CD14-positive monocyte (primary cell): ENCODE measurements at regions not wholly inside any gene's neighbourhood (a gene's known extent, or its start where the extent isn't known, plus 50 kb on each side); places are given as distances from the start of the nearest gene placed in this dataset.
A peak's percentile ranks its signal among the peaks of the same experiment; 100 is the strongest.

Experiments
- DNase-seq, 3 donors: peaks; one replicate each; pipeline ENCODE4 v3.0.0-alpha.2; 2011 to 2022
- H2AFZ ChIP-seq: 2 replicates; pipeline ENCODE4 v1.6.0; 2012; ENCODE audit warnings: mild to moderate bottlenecking, low read depth, low read length, inconsistent platforms; ENCODE audit not compliant: insufficient read depth, poor library complexity, severe bottlenecking
- H3K27ac ChIP-seq, 2 donors: 1 replicate in 1 of 2; 2 replicates in 1 of 2; pipeline ENCODE4 v1.5.1; 2012 to 2013; ENCODE audit warnings: low read length in 2 of 2, control low read depth in 1 of 2, inconsistent platforms in 1 of 2, low read depth in 1 of 2, mild to moderate bottlenecking in 1 of 2
- H3K27me3 ChIP-seq, 2 donors: one replicate each; pipeline versions ENCODE4 v1.6.0 to v1.6.1; 2011 to 2013; ENCODE audit warnings: low read length in 2 of 2; ENCODE audit not compliant: control insufficient read depth in 2 of 2, insufficient read depth in 2 of 2
- H3K36me3 ChIP-seq, 2 donors: replicated peaks in 1 of 2; 1 replicate in 1 of 2; 2 replicates in 1 of 2; pipeline versions ENCODE4 v1.5.1 to v1.6.1; 2012 to 2013; ENCODE audit warnings: low read length in 2 of 2, control low read depth in 1 of 2, inconsistent platforms in 1 of 2, mild to moderate bottlenecking in 1 of 2; ENCODE audit not compliant: insufficient read depth in 2 of 2, control insufficient read depth in 1 of 2
- H3K4me1 ChIP-seq, 2 donors: 1 replicate in 1 of 2; 2 replicates in 1 of 2; pipeline versions ENCODE4 v1.5.1 to v1.6.1; 2012 to 2013; ENCODE audit warnings: low read length in 2 of 2, control low read depth in 1 of 2, inconsistent platforms in 1 of 2, mild to moderate bottlenecking in 1 of 2, moderate library complexity in 1 of 2; ENCODE audit not compliant: insufficient read depth in 2 of 2, control insufficient read depth in 1 of 2
- H3K4me2 ChIP-seq: replicated peaks from 2 replicates; pipeline ENCODE3; 2012; ENCODE audit warnings: low read length, moderate library complexity, mild to moderate bottlenecking; ENCODE audit not compliant: poor library complexity, severe bottlenecking; ENCODE audit errors: extremely low read depth
- H3K4me3 ChIP-seq, 3 experiments: fragments of 200-600 bp in 1 of 3; sonication (generic) in 1 of 3; replicated peaks in 1 of 3; 1 replicate in 2 of 3; 2 replicates in 1 of 3; pipeline ENCODE4 v1.5.1; 2011 to 2013; ENCODE audit warnings: low read length in 3 of 3, mild to moderate bottlenecking in 3 of 3, control low read depth in 2 of 3, low read depth in 2 of 3, inconsistent platforms in 1 of 3, moderate library complexity in 1 of 3
- H3K79me2 ChIP-seq: 2 replicates; pipeline ENCODE4 v1.6.0; 2012; ENCODE audit warnings: mild to moderate bottlenecking, control low read depth, inconsistent platforms, low read length, moderate library complexity; ENCODE audit not compliant: insufficient read depth
- H3K9ac ChIP-seq: 2 replicates; pipeline ENCODE4 v1.6.0; 2017; ENCODE audit warnings: low read length, mild to moderate bottlenecking; ENCODE audit not compliant: insufficient read depth, poor library complexity, severe bottlenecking
- H3K9me3 ChIP-seq, 2 donors: replicated peaks in 1 of 2; 1 replicate in 1 of 2; 2 replicates in 1 of 2; pipeline versions ENCODE4 v1.5.1 to v1.6.1; 2012 to 2013; ENCODE audit warnings: low read length in 2 of 2, control low read depth in 1 of 2; ENCODE audit not compliant: control insufficient read depth in 1 of 2, insufficient read depth in 1 of 2
- H4K20me1 ChIP-seq: 2 replicates; pipeline ENCODE4 v1.6.0; 2012; ENCODE audit warnings: mild to moderate bottlenecking, low read length, control low read depth, moderate library complexity; ENCODE audit not compliant: insufficient read depth
- H3K27ac Mint-ChIP-seq, 7 donors: one replicate each; pipeline ENCODE4 v1.8.0; 2020; ENCODE audit warnings: mild to moderate bottlenecking in 7 of 7, mixed read lengths in 7 of 7, moderate library complexity in 6 of 7, inconsistent platforms in 2 of 7
- H3K27me3 Mint-ChIP-seq, 3 donors: one replicate each; pipeline ENCODE4 v1.8.0; 2021 to 2022; ENCODE audit warnings: low read depth in 3 of 3, mild to moderate bottlenecking in 3 of 3, mixed read lengths in 3 of 3, moderate library complexity in 3 of 3, inconsistent platforms in 1 of 3
- H3K36me3 Mint-ChIP-seq, 2 donors: one replicate each; pipeline ENCODE4 v1.8.0; 2020; ENCODE audit warnings: mixed read lengths in 2 of 2, inconsistent platforms in 1 of 2, mild to moderate bottlenecking in 1 of 2
- H3K4me1 Mint-ChIP-seq: one replicate; pipeline ENCODE4 v1.8.0; 2020; ENCODE audit warnings: mild to moderate bottlenecking, mixed read lengths
- H3K4me3 Mint-ChIP-seq, 2 donors: one replicate each; pipeline ENCODE4 v1.8.0; 2020; ENCODE audit warnings: mild to moderate bottlenecking in 2 of 2, mixed read lengths in 2 of 2, moderate library complexity in 1 of 2
- H3K9me3 Mint-ChIP-seq, 7 donors: one replicate each; pipeline ENCODE4 v1.8.0; 2020 to 2022; ENCODE audit warnings: mixed read lengths in 7 of 7, mild to moderate bottlenecking in 6 of 7, moderate library complexity in 6 of 7, inconsistent platforms in 2 of 7
- CTCF ChIP-seq: fragments of 200-600 bp; IDR thresholded peaks from one replicate; pipeline ENCODE4 v1.8.0; 2022; ENCODE audit warnings: antibody characterized with exemption, mild to moderate bottlenecking
- WGBS: methylation state at CpG from one replicate; pipeline ENCODE4 v1.1.5; 2013; ENCODE audit warnings: missing lambda C conversion rate; ENCODE audit not compliant: insufficient coverage; 5-methylcytosine and 5-hydroxymethylcytosine counted together
- intact Hi-C, 2 donors: fragments of 100-400 bp; cut with micrococcal nuclease; formaldehyde crosslinking; loops; one replicate each; pipeline versions ENCODE4 v1.15.0 to v1.15.1; 2023

- peak in 1 of 3 donors; percentile 1 for DNase-seq
- peaks cover 0 to 9% (median 3%) of the 10 kb centered on the region in 7 donors for H3K9me3 Mint-ChIP-seq
- H2AFZ ChIP-seq, result no peak overlapping the region
- intact Hi-C loops, result no loop called here
- H3K4me3 ChIP-seq, result no peak overlapping the region
- H3K9me3 ChIP-seq, result peaks cover 0 to 4% of the 10 kb centered on the region in 2 donors
- no peaks in the 10 kb centered on the region for H3K79me2 ChIP-seq
- peaks cover 0 to 22% of the 10 kb centered on the region in 2 donors for H3K27me3 ChIP-seq
- no peak for TF ChIP-seq CTCF
- peaks cover 31% of the 10 kb centered on the region for H3K4me1 Mint-ChIP-seq
- H3K27ac Mint-ChIP-seq, result no peak overlapping the region
- no peak overlapping the region for H3K27ac ChIP-seq
- H3K9ac ChIP-seq, result no peak overlapping the region
- H3K4me3 Mint-ChIP-seq, result no peak overlapping the region
- no peaks in the 10 kb centered on the region for H3K36me3 ChIP-seq
- H3K27me3 Mint-ChIP-seq, result peaks cover 0 to 34% (median 1%) of the 10 kb centered on the region in 3 donors
- no peak overlapping the region for H3K4me2 ChIP-seq
- no peaks in the 10 kb centered on the region for H4K20me1 ChIP-seq
- no peaks in the 10 kb centered on the region for H3K36me3 Mint-ChIP-seq
- H3K4me1 ChIP-seq, result peaks cover 0 to 4% of the 10 kb centered on the region in 2 donors
- 0% methylated on average over 1 of the region's 7 CpGs for WGBS
Measured at GRCh38 chrX:13250826-13251580, 68.8 kb downstream of the ATXN3L start.

- peaks cover 25% of the 10 kb centered on the region for H3K4me1 Mint-ChIP-seq
- Histone ChIP-seq H3K9me3 (peaks cover 0 to 4% of the 10 kb centered on the region in 2 donors), H3K27me3 (peaks cover 0 to 18% of the 10 kb centered on the region in 2 donors), H3K4me2 (no peak overlapping the region), H3K27ac (no peak overlapping the region), H3K9ac (no peak overlapping the region), H3K4me1 (peaks cover 0 to 4% of the 10 kb centered on the region in 2 donors), H2AFZ (no peak overlapping the region), H3K36me3 (no peaks in the 10 kb centered on the region), H4K20me1 (no peaks in the 10 kb centered on the region), H3K4me3 (no peak overlapping the region), H3K79me2 (no peaks in the 10 kb centered on the region)
- no peak overlapping the region for H3K27ac Mint-ChIP-seq
- no peak for DNase-seq
- H3K9me3 Mint-ChIP-seq, result peaks cover 0 to 9% (median 3%) of the 10 kb centered on the region in 7 donors
- WGBS, result no CpG with 5 or more reads among the region's 9 CpGs
- H3K4me3 Mint-ChIP-seq, result no peak overlapping the region
- no peak for TF ChIP-seq CTCF
- intact Hi-C loops, result no loop called here
- no peaks in the 10 kb centered on the region for H3K36me3 Mint-ChIP-seq
- H3K27me3 Mint-ChIP-seq, result peaks cover 0 to 38% (median 0%) of the 10 kb centered on the region in 3 donors
Measured at GRCh38 chrX:13248867-13249486, 70.9 kb downstream of the ATXN3L start.
